Embryonic facial prominence (tissue), 1 donor: ENCODE measurements at regions not wholly inside any gene's neighbourhood (a gene's known extent, or its start where the extent isn't known, plus 50 kb on each side); places are given as distances from the start of the nearest gene placed in this dataset.
"Not testable (repeated sequence)": the region's sequence is repeated elsewhere in the genome, so short reads cannot be mapped to it uniquely, and the experiment has no call there.

ENCODE experiments used
- DNase-seq: peaks from one replicate; pipeline ENCODE4 v3.0.0-alpha.2; 2016; ENCODE audit errors: extremely low spot score

DNA sequence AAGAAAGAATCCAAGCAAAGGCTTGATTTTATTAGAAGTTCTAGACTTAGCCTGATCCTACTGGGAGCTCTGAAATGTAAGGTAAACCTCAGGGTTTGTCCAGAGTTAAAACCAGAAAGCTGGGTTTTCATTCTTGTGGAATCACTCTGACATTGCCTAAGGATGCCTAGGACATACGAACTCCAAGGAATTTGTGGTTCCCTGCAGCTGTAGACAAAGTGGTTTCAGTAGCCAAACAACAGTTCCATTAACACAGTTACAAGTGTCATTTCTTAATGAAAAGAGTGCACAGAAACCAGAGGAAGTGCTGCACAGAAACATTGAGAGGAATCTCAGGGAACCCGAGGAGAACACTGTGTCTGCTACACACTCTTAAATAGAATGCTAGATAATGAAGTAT lies 221.4 kb upstream of the ST6GAL2 start:
- DNase-seq = no peak

DNA sequence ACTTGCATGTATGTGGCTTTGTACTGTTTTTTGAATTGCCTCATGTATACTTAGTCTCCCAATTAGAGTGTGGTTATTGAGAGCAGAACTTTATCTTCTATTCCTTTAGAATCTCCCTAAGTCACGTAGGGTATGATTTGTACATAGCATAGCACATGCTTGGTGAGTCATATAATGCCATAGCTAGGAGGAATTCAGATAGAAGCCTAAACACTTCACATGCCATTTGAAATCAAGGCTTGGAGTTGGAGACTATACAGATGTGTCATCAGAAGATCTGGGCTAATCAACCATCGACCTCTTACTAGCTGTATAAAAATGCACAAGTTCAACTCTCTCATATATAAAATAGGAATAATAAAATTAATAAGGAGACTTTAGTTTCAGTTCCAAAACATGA lies 222.6 kb upstream of the ST6GAL2 start:
- no peak for DNase-seq

DNA sequence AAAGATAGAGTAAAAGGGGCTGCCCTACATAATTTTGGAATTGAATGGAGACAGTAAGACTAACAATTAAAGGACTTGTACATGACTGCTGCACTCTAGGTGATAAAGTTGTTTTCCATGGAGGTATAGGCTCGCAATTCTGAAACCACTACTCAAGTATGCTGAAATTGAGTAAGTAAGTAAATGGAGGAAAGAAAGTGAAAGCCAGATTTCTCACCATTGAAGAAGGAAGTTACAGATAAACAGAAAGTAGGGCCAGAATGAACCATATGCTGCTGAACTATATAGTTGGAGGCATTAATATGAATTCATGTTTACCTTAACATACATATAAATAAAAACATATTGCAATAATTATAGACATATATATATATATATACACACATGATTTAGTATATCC lies 225.7 kb upstream of the ST6GAL2 start:
- no peak for DNase-seq

DNA sequence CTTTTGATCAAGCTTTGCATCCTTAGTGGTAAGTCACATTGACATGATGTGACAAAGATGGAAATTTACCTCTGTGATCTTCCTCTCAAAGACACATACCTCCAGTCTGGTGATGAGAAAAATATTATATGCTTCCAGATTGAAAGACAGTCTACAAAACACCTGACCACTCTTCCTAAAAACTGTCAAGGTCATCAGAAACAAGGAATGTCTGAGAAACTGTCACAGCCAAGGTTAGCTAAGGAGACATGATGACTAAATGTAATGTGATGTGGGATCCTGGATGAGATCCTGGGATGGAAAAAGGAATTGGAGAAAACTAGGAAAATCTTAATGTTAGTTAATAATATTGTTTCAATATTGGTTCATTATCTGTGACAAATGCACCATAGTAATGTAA lies 226.6 kb upstream of the ST6GAL2 start:
- DNase-seq = no peak

DNA sequence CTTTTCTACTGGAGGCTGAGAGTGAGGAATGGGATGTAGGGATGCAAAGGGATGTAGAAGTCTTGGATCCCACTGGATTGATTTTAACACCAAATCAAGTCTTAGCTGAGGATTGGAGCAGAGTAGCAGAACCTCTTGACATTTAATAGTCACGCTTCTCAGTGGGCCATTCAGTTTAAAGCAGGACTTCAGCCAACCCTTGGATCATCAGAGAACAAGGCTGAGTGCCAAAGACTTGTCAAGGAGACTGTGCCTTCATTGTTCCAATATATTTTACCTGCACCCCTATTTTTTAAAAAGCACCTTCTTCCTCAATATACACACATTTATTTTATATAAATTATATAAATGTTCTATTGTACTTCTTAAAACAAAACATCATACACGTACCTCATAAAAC lies 242.4 kb upstream of the ST6GAL2 start:
- no peak for DNase-seq

DNA sequence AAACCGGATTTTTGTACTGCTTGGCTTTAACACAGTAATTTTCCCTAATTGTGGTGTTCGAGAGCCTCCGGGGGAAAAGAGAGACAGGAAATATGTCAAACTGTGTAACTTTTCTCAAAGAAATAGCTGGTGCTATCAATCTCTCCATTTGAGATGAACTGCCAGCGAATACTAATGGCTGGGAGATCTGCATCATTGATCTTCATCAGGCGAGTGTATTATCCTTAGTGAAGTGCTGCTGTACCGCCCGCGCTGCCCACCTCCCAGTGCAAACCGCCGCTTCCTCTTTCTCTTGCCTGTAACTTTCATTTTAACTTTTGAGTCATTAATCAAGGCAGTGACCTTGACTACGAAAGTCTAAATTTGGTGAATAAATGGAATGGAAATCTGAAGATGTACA lies 246.1 kb upstream of the ST6GAL2 start:
- DNase-seq = no peak

DNA sequence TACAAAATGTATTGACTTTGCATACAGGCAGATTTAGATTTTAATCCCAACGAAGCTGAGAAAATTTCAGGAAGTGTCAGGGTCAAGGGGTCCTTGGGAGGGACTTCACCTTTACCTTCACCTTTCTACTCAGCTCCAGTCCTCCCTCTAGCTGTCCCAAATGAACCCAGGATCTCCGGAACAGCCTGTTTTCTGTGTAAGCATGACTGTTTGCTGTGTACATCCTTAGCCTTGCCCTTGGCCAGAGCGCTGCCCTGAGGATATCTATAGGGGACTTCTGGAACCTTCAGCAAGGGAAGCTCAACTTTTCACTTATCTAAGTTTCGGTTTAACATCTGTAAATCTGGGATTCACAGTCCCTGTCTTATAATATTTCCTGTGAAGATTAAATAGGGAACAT lies 246.8 kb upstream of the ST6GAL2 start:
- DNase-seq = no peak

DNA sequence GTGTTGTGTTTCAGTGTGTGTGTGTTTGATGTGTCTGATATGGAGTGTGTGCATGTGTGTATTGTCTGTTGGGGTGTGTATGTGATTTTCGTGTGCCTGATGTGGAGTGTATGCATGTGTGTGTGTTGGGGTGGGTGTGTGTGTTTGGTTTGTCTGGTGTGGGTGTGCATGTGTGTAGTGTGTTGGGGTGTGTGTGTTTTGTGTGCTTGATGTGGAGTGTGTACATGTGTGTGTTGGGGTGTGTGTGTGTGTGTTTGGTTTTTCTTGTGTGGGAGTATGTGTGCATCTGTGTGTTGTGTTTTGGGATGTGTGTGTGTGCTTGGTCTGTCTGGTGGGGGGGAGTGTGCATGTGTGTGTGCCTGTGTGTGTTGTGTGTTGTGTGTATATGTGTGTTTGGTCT lies 247.4 kb upstream of the ST6GAL2 start:
- no peak for DNase-seq

DNA sequence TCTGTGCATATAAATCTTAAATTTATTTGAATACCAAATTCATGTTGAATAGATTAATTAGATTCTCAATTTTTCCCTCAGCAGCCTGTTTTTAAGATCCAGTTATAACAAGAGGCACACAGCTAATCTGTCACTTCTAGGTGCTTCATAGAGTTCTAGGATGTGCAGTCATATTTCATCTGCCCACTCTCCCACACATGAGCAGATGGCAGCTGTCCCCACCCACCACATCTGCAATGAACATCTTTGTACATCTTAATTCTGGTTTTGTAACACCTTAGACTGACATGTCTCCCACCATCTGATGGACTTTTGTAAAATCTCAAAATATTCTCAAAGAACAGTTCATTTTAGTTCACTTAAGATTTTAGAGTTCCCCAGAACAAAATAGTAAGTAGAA lies 250.8 kb upstream of the ST6GAL2 start:
- no peak for DNase-seq

DNA sequence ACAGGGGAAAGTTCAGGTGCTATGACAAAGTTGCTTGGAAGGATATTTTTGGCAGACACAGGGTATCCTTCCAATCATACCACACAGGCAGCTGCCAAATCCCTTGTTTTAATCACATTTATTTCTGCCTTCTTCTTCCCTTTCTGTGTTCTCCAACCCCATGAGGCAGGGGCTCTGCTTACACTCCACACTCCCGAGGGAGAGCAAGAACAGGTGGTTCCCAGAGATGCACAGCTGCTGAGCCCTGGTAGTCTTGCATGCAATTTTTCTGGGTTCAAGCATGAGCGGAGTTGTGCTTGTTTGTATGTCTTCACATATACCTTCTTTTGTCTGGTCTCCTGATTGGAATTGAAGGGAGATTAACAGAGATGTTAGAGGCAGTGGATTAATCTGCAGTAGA lies 251.7 kb upstream of the ST6GAL2 start:
- DNase-seq = no peak

DNA sequence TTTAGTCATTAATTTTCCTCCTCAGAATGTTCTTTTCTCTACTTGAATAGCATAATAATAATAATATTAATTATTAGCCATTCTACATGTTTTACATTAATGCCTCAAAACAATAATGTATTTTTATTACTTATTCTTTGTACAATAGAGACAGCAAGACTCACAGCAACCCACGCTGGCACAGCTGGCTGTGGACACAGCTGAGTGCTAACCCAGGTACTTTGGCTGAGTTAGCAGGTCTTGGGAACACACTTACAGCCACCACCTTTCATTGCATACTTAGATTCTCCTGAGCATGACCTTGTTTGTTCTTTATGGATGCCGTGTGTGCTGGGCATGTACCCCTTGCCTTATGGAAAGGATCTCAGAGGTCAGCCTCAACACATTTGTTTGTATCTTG lies 260.2 kb upstream of the ST6GAL2 start:
- no peak for DNase-seq

DNA sequence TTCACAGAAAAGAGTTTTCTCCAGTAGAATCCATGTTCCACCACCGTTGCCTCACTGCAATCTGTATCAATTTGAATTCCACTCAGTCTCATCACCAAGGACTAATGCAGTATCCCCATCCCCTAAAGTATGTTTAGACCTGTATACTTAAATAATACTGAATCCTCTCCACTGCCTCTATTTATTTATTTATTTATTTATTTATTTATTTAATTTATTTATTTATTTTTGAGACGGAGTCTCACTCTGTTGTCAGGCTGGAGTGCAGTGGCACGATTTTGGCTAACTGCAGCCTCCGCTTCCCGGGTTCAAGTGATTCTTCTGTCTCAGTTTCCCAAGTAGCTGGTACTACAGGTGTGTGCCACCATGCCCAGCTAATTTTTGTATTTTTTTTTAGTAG lies 260.7 kb upstream of the ST6GAL2 start:
- not testable (repeated sequence) for DNase-seq

DNA sequence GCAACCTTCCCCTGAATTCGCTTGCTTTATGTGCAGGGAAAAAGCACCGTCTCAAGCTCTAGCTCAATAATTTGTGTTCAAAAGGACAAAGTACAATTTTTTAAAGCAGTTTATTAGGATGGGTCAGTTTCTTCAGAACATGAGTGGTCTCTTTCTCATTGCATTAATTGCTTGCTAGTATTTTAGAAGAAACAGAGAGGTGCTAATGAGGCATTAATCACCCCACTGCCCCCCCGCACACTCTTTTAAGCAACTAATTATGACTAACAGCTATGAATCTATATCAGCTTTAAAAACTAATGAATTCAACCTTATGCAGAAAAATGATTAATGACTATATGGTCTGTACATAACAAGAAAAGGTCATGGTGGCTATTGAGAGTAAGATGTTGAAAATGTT lies 262.1 kb upstream of the ST6GAL2 start:
- DNase-seq = no peak

DNA sequence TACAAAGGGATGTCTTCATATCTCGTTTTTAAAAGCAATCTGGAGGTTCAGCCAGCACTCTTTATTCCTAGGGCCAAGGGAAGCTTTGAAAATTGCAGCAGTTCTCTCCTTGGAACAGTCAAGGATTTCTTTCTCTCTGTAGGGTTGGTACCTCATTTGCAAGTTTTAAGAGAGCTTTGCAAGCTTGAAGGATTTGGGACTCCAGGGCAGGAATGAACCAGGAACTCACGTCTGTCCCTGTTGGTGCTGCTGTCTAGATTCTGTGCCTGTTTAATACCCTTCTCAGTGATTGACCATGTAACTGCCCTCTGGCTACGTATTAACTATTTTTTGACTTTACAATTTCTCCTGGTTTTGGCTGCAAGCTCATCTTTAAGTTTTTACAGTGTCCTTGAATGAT lies 262.5 kb upstream of the ST6GAL2 start:
- no peak for DNase-seq

DNA sequence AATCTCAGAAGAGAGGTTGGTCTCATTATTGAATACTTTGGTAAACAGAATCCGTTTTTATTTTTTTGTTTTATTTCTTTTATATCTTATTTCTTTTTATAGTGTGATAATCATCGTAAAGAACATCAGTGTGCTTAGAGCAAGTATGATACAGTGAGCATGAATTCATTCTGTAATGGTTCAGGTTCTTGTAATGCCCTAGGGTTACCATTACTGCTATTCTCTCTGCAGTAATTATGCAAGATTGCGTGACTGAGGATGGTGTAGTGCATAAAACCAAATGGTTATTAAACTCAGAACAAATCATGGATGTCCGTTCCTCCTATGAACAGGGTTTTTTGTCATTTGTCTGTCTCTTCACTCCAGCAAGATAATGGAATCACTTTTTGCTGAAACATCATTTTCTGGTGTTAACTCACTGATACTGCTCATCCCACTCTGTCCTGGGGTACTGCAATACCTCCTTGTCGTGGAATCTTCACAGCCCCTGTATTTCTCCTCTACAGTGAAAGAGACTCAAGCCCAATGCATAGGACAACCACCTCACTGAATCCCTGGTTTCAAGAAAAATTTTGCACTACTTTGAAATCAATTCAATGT lies 274.8 kb upstream of the ST6GAL2 start:
- no peak for DNase-seq

DNA sequence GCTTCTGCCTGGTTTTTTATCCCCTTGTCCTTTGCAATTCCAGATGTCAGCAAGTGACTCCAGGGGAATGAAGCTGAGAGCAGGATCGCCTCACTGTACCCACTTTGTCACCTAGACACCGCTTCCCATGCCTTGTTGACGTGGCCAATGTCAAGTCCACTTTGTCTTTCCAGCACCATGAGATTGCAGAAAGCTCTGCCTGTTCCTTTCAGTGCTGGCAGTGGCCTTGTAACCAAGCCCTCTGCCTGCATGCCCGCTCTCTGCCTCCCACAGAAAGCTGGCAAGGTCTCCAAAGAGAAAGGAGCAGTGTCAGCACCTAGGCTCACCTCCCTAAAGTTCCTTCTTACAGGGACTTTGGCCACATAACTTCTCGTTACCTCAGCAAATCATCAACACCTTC lies 282.2 kb upstream of the ST6GAL2 start:
- no peak for DNase-seq

DNA sequence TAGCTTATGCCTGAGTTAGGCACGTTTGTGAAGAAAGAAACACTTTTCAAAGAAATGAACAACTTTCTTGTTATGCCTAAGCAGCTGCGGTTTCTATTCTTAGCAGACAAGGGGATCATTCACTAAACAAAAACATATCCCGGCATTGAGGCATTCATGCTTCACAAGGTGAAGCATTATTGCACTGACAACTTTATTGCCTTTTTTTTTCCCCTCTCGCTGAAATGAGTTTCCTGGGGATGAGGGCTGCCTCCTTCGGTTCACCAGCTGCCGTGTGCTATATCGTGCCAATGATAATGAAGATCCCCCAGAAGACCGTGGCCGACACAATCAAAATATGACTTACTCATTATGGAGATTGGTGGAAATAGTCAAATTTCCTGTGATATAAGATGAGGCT lies 288.2 kb upstream of the ST6GAL2 start:
- no peak for DNase-seq

DNA sequence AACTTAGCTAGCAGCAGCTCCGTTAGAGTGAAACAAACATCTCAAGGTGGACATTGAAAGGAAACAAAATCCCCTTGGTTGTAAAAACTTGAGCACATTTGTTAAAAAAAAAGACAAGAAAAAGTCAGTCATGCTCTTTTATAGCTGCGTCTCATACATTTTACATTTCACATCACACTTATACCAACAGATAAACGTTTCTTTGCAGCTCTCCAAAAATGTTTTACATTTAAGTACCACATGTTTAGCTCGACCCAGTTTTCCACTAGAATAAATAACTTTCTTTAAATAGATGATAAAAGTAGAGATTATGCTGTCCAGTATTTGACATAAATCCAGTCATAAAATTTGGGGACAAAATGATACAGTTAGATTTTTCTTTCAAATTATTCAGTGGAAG lies 297.0 kb upstream of the ST6GAL2 start:
- no peak for DNase-seq

DNA sequence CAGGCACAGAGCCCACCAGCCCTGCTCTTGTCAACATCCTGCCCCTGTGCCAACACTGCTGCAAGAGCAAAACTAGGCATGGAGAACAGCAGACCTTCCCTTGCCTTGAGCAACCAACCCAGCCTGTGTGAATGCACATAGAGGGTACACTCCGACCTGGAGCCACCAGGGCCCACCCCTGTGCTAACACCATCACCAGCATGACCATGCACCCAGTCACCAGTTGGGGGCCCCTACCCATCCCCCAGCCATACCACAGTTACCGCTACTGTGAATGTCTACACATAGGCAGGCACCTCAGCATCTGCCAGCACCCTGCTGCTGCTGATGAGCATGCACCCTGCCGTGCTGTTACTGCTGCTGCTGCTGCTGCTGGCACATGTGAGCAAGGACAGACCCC lies 301.9 kb upstream of the ST6GAL2 start:
- no peak for DNase-seq

DNA sequence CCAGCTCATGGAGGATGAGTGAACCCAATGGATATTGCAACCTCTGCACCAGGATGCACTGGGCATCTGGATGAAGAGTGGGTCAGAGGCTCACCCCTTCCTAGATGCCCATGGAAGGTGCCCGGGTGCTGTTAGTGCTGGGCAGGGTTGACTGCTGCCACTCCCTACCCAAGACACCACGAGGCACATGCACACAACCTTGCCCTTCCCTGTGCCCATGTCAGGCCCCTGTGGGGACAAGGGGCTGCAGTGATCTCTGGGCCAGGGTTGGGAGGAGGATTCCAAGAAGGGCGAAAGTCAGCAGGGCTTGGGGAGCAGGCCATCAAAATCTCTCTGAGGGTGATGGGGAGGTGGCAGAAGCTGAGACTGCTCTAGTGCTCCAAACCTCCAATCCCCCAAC lies 309.7 kb upstream of the ST6GAL2 start:
- DNase-seq = no peak

DNA sequence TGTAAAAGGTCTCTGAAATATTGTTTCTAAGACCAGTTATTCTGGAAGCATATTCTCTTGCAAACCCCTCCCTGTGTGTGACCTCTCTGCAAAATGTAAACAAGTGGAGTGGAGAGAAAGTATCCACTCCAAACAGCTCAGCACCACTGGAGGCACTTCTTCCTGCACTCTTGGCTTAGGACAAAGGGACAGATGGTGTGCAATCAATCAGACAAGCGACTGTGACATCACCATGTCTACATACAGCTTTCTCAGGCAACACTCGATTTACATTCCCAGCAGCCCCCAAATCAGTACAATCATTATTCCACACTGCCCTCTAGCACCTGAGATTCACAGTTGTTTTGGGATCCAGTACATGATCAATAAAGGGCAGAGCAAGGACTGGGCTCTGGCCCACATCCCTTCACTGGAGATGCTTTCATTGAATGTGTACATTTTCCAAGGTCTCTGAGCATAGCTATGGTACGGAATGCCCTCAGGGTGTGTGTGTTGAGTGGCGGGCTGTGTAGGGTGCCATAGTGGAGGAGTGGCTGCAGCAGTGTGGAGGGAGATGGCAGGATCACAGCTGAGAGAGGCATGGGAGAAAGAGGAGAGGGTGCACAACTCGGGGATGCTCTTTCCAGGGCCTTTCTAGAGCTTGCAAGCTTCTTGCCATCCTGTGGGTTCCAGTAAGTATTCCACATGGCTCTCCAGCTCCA lies 311.8 kb upstream of the ST6GAL2 start:
- no peak for DNase-seq

DNA sequence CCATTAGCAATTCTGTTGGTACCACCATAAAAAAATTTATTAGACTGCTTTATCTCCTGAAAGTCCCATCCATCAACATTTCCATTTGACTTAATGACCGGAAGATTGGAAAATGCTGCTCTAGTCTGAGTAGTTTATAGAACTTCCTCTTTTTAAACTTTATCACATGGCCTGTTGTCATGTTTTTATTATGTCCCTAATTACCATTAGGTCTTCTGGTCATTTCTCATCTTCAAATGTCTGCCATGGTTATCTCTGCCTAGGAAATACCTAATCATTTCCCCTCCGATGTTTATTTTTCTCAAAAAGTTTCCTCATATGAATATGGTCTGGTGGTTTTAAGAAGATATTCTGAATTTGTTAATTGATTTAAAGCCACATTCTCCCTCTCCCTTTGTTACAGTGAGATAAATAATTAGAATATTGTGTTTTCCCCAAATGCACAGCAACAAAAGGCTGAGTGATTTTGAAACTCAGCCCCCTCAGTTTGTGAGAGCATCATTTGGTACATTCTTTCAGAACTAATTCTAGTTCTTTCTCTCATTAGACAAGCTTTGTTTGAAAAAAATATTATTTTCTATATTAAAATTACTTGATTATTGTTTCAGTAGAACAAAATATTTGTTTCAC lies 317.1 kb upstream of the ST6GAL2 start:
- DNase-seq = no peak
